ENCODE measurements at regions not wholly inside any gene's neighbourhood (a gene's known extent, or its start where the extent isn't known, plus 50 kb on each side); places are given as distances from the start of the nearest gene placed in this dataset.
A peak's percentile ranks its signal among the peaks of the same experiment; 100 is the strongest.

GRCh38 chr1:37159102-37159501 lies 124.8 kb upstream of the GRIK3 start:
- no peak overlapping the region for H3K4me3 ChIP-seq
- no peaks in the 10 kb centered on the region for H3K9me3 ChIP-seq (ENCODE audit: low read depth, low read length)
- DNase-seq (ENCODE audit: low read depth, low spot score), result no peak
- H3K36me3 ChIP-seq (ENCODE audit: insufficient read depth, low read length), result no peaks in the 10 kb centered on the region
- H3K27ac ChIP-seq, result no peak overlapping the region
- TF ChIP-seq POLR2AphosphoS5 (IDR thresholded peaks at IDR 0.05; ENCODE audit: borderline replicate concordance, low read depth, low read length), result no peak
- no peak for TF ChIP-seq FOXP2 (optimal IDR thresholded peaks at IDR 0.05; ENCODE audit: control extremely low read depth, extremely low read length, insufficient read depth)
- TF ChIP-seq EZH2 (IDR thresholded peaks at IDR 0.05), result no peak
- H3K9ac ChIP-seq (ENCODE audit: insufficient read length), result no peak overlapping the region

- H3K9me3 ChIP-seq (ENCODE audit: low read depth, low read length), result no peaks in the 10 kb centered on the region; the same call in 1 of the 2 replicates
- no peaks in the 10 kb centered on the region for H3K36me3 ChIP-seq (ENCODE audit: insufficient read depth, low read length)
- H3K9ac ChIP-seq (ENCODE audit: insufficient read length), result no peak overlapping the region
- H3K4me3 ChIP-seq, result no peak overlapping the region
- TF ChIP-seq EZH2 (IDR thresholded peaks at IDR 0.05) (no peak), FOXP2 (optimal IDR thresholded peaks at IDR 0.05; ENCODE audit: control extremely low read depth, extremely low read length, insufficient read depth) (no peak), POLR2AphosphoS5 (IDR thresholded peaks at IDR 0.05; ENCODE audit: borderline replicate concordance, low read depth, low read length) (no peak)
- no peak for DNase-seq (ENCODE audit: low read depth, low spot score)
- H3K27ac ChIP-seq, result no peak overlapping the region
Measured at GRCh38 chr1:37161171-37161570, 126.9 kb upstream of the GRIK3 start.

- DNase-seq (ENCODE audit: low read depth, low spot score), result no peak
- no peak overlapping the region for H3K9ac ChIP-seq (ENCODE audit: insufficient read length)
- no peak overlapping the region for H3K27ac ChIP-seq
- H3K4me3 ChIP-seq, result no peak overlapping the region
- no peak for TF ChIP-seq FOXP2 (optimal IDR thresholded peaks at IDR 0.05; ENCODE audit: control extremely low read depth, extremely low read length, insufficient read depth)
- TF ChIP-seq EZH2 (IDR thresholded peaks at IDR 0.05), result no peak
- no peak for TF ChIP-seq POLR2AphosphoS5 (IDR thresholded peaks at IDR 0.05; ENCODE audit: borderline replicate concordance, low read depth, low read length)
- no peaks in the 10 kb centered on the region; the same call in 1 of the 2 replicates for H3K9me3 ChIP-seq (ENCODE audit: low read depth, low read length)
- no peaks in the 10 kb centered on the region for H3K36me3 ChIP-seq (ENCODE audit: insufficient read depth, low read length)
Measured at GRCh38 chr1:37162059-37162458, 127.7 kb upstream of the GRIK3 start.

- H3K9ac ChIP-seq (ENCODE audit: insufficient read length), result no peak overlapping the region
- no peaks in the 10 kb centered on the region for H3K36me3 ChIP-seq (ENCODE audit: insufficient read depth, low read length)
- no peak for TF ChIP-seq FOXP2 (optimal IDR thresholded peaks at IDR 0.05; ENCODE audit: control extremely low read depth, extremely low read length, insufficient read depth)
- TF ChIP-seq EZH2 (IDR thresholded peaks at IDR 0.05), result no peak
- no peak for TF ChIP-seq POLR2AphosphoS5 (IDR thresholded peaks at IDR 0.05; ENCODE audit: borderline replicate concordance, low read depth, low read length)
- no peak overlapping the region for H3K4me3 ChIP-seq
- no peaks in the 10 kb centered on the region; the same call in 1 of the 2 replicates for H3K9me3 ChIP-seq (ENCODE audit: low read depth, low read length)
- DNase-seq (ENCODE audit: low read depth, low spot score), result no peak
- H3K27ac ChIP-seq, result no peak overlapping the region
Measured at GRCh38 chr1:37166005-37166404, 131.7 kb upstream of the GRIK3 start.

GRCh38 chr1:37167479-37167878 lies 133.2 kb upstream of the GRIK3 start:
- H3K36me3 ChIP-seq (ENCODE audit: insufficient read depth, low read length), result no peaks in the 10 kb centered on the region
- H3K27ac ChIP-seq, result no peak overlapping the region
- peak; percentile 59 for DNase-seq (ENCODE audit: low read depth, low spot score)
- no peaks in the 10 kb centered on the region; the same call in 1 of the 2 replicates for H3K9me3 ChIP-seq (ENCODE audit: low read depth, low read length)
- H3K9ac ChIP-seq (ENCODE audit: insufficient read length), result no peak overlapping the region
- TF ChIP-seq POLR2AphosphoS5 (IDR thresholded peaks at IDR 0.05; ENCODE audit: borderline replicate concordance, low read depth, low read length), result peak; percentile 45; the same call in 1 of the 2 replicates
- no peak for TF ChIP-seq FOXP2 (optimal IDR thresholded peaks at IDR 0.05; ENCODE audit: control extremely low read depth, extremely low read length, insufficient read depth)
- TF ChIP-seq EZH2 (IDR thresholded peaks at IDR 0.05), result no peak
- H3K4me3 ChIP-seq, result no peak overlapping the region

GRCh38 chr1:37169241-37169640 lies 134.9 kb upstream of the GRIK3 start:
- Histone ChIP-seq H3K9ac (ENCODE audit: insufficient read length) (no peak overlapping the region), H3K27ac (no peak overlapping the region), H3K4me3 (no peak overlapping the region), H3K36me3 (ENCODE audit: insufficient read depth, low read length) (no peaks in the 10 kb centered on the region), H3K9me3 (ENCODE audit: low read depth, low read length) (no peaks in the 10 kb centered on the region; the same call in 1 of the 2 replicates)
- DNase-seq (ENCODE audit: low read depth, low spot score), result no peak
- no peak for TF ChIP-seq FOXP2 (optimal IDR thresholded peaks at IDR 0.05; ENCODE audit: control extremely low read depth, extremely low read length, insufficient read depth)
- TF ChIP-seq EZH2 (IDR thresholded peaks at IDR 0.05), result no peak
- TF ChIP-seq POLR2AphosphoS5 (IDR thresholded peaks at IDR 0.05; ENCODE audit: borderline replicate concordance, low read depth, low read length), result no peak

- Histone ChIP-seq H3K9me3 (ENCODE audit: low read depth, low read length) (no peaks in the 10 kb centered on the region), H3K36me3 (ENCODE audit: insufficient read depth, low read length) (no peaks in the 10 kb centered on the region), H3K9ac (ENCODE audit: insufficient read length) (no peak overlapping the region), H3K4me3 (no peak overlapping the region), H3K27ac (no peak overlapping the region)
- DNase-seq (ENCODE audit: low read depth, low spot score), result no peak
- TF ChIP-seq POLR2AphosphoS5 (IDR thresholded peaks at IDR 0.05; ENCODE audit: borderline replicate concordance, low read depth, low read length) (no peak), EZH2 (IDR thresholded peaks at IDR 0.05) (no peak), FOXP2 (optimal IDR thresholded peaks at IDR 0.05; ENCODE audit: control extremely low read depth, extremely low read length, insufficient read depth) (no peak)
Measured at GRCh38 chr1:37169743-37170275, 135.5 kb upstream of the GRIK3 start.

- DNase-seq (ENCODE audit: low read depth, low spot score), result no peak
- H3K27ac ChIP-seq, result no peak overlapping the region
- TF ChIP-seq POLR2AphosphoS5 (IDR thresholded peaks at IDR 0.05; ENCODE audit: borderline replicate concordance, low read depth, low read length), result no peak
- TF ChIP-seq EZH2 (IDR thresholded peaks at IDR 0.05), result no peak
- no peak for TF ChIP-seq FOXP2 (optimal IDR thresholded peaks at IDR 0.05; ENCODE audit: control extremely low read depth, extremely low read length, insufficient read depth)
- no peaks in the 10 kb centered on the region for H3K9me3 ChIP-seq (ENCODE audit: low read depth, low read length)
- no peaks in the 10 kb centered on the region for H3K36me3 ChIP-seq (ENCODE audit: insufficient read depth, low read length)
- H3K4me3 ChIP-seq, result no peak overlapping the region
- no peak overlapping the region for H3K9ac ChIP-seq (ENCODE audit: insufficient read length)
Measured at GRCh38 chr1:37171691-37172090, 137.4 kb upstream of the GRIK3 start.

GRCh38 chr1:37174341-37174740 lies 140.0 kb upstream of the GRIK3 start:
- no peak overlapping the region for H3K9ac ChIP-seq (ENCODE audit: insufficient read length)
- no peak for DNase-seq (ENCODE audit: low read depth, low spot score)
- H3K4me3 ChIP-seq, result no peak overlapping the region
- H3K27ac ChIP-seq, result no peak overlapping the region
- H3K36me3 ChIP-seq (ENCODE audit: insufficient read depth, low read length), result no peaks in the 10 kb centered on the region
- TF ChIP-seq FOXP2 (optimal IDR thresholded peaks at IDR 0.05; ENCODE audit: control extremely low read depth, extremely low read length, insufficient read depth), result no peak
- no peaks in the 10 kb centered on the region for H3K9me3 ChIP-seq (ENCODE audit: low read depth, low read length)
